Osteoblast (primary cell): ENCODE measurements at regions not wholly inside any gene's neighbourhood (a gene's known extent, or its start where the extent isn't known, plus 50 kb on each side); places are given as distances from the start of the nearest gene placed in this dataset.

Source experiments
- DNase-seq: peaks from one replicate; pipeline ENCODE4 v3.0.0; 2011; ENCODE audit warnings: low spot score, mixed read lengths; ENCODE audit not compliant: insufficient read length; ENCODE audit errors: missing footprints
- H2AFZ ChIP-seq: 2 replicates; pipeline ENCODE4 v1.6.0; 2011; ENCODE audit warnings: mild to moderate bottlenecking, low read length
- H3K27ac ChIP-seq: 2 replicates; pipeline ENCODE4 v1.5.1; 2011; ENCODE audit warnings: mild to moderate bottlenecking, low read depth, low read length, moderate library complexity
- H3K27me3 ChIP-seq: 2 replicates; pipeline ENCODE4 v1.6.0; 2012; ENCODE audit warnings: mild to moderate bottlenecking, control low read depth, inconsistent platforms, low read length, moderate library complexity; ENCODE audit not compliant: insufficient read depth
- H3K36me3 ChIP-seq: 2 replicates; pipeline ENCODE4 v1.5.1; 2011; ENCODE audit warnings: mild to moderate bottlenecking, low read length, control low read depth, moderate library complexity; ENCODE audit not compliant: insufficient read depth
- H3K4me1 ChIP-seq: 2 replicates; pipeline ENCODE4 v1.5.1; 2011; ENCODE audit warnings: mild to moderate bottlenecking, low read length, control low read depth, moderate library complexity; ENCODE audit not compliant: insufficient read depth
- H3K4me2 ChIP-seq: 2 replicates; pipeline ENCODE4 v1.6.0; 2011; ENCODE audit warnings: mild to moderate bottlenecking, low read length; ENCODE audit not compliant: insufficient read depth
- H3K4me3 ChIP-seq: fragments of 200-600 bp; sonication (generic); 3 replicates; pipeline ENCODE4 v1.5.1; 2012; ENCODE audit warnings: mild to moderate bottlenecking, low read length, inconsistent platforms; ENCODE audit not compliant: insufficient read depth
- H3K79me2 ChIP-seq: 2 replicates; pipeline ENCODE4 v1.6.0; 2012; ENCODE audit warnings: mild to moderate bottlenecking, low read length, control low read depth, inconsistent platforms; ENCODE audit not compliant: insufficient read depth
- H3K9me3 ChIP-seq: 2 replicates; pipeline ENCODE4 v1.5.1; 2011; ENCODE audit warnings: low read depth, low read length, control low read depth
- H4K20me1 ChIP-seq: 2 replicates; pipeline ENCODE4 v1.6.0; 2012; ENCODE audit warnings: mild to moderate bottlenecking, low read length, control low read depth; ENCODE audit not compliant: insufficient read depth
- TF ChIP-seq, protein P1 (sequence below): IDR thresholded peaks from 2 replicates; pipeline ENCODE4 v1.5.1; 2011; ENCODE audit warnings: mild to moderate bottlenecking, low read depth, low read length, moderate library complexity; ENCODE audit errors: extremely low read depth

GRCh38 chr6:159470397-159470796 lies 222.6 kb downstream of the SOD2 start:
- TF ChIP-seq, protein P1, sequence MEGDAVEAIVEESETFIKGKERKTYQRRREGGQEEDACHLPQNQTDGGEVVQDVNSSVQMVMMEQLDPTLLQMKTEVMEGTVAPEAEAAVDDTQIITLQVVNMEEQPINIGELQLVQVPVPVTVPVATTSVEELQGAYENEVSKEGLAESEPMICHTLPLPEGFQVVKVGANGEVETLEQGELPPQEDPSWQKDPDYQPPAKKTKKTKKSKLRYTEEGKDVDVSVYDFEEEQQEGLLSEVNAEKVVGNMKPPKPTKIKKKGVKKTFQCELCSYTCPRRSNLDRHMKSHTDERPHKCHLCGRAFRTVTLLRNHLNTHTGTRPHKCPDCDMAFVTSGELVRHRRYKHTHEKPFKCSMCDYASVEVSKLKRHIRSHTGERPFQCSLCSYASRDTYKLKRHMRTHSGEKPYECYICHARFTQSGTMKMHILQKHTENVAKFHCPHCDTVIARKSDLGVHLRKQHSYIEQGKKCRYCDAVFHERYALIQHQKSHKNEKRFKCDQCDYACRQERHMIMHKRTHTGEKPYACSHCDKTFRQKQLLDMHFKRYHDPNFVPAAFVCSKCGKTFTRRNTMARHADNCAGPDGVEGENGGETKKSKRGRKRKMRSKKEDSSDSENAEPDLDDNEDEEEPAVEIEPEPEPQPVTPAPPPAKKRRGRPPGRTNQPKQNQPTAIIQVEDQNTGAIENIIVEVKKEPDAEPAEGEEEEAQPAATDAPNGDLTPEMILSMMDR: no peak
- no peaks in the 10 kb centered on the region for H3K36me3 ChIP-seq

GRCh38 chr6:159469443-159469842 lies 223.6 kb downstream of the SOD2 start:
- DNase-seq: no peak
- no peak overlapping the region for H3K4me3 ChIP-seq
- peaks cover 10% of the 10 kb centered on the region for H3K4me1 ChIP-seq
- H3K27ac ChIP-seq: no peak overlapping the region
- no peaks in the 10 kb centered on the region for H3K36me3 ChIP-seq
- no peaks in the 10 kb centered on the region for H3K9me3 ChIP-seq
- no peaks in the 10 kb centered on the region for H3K27me3 ChIP-seq
- TF ChIP-seq, protein P1: no peak
- no peak overlapping the region for H3K4me2 ChIP-seq
- no peaks in the 10 kb centered on the region for H4K20me1 ChIP-seq
- H2AFZ ChIP-seq: no peak overlapping the region
- H3K79me2 ChIP-seq: no peaks in the 10 kb centered on the region

More at GRCh38 chr6:159470397-159470796, 222.6 kb downstream of the SOD2 start:
- Histone ChIP-seq H3K79me2 (no peaks in the 10 kb centered on the region), H4K20me1 (no peaks in the 10 kb centered on the region), H2AFZ (no peak overlapping the region), H3K4me1 (peaks cover 10% of the 10 kb centered on the region), H3K4me2 (no peak overlapping the region), H3K27ac (no peak overlapping the region), H3K27me3 (no peaks in the 10 kb centered on the region), H3K9me3 (no peaks in the 10 kb centered on the region), H3K4me3 (no peak overlapping the region)
- no peak for DNase-seq

- TF ChIP-seq, protein P1: no peak
- Histone ChIP-seq H3K9me3 (no peaks in the 10 kb centered on the region), H3K4me3 (no peak overlapping the region), H3K4me1 (peaks cover 10% of the 10 kb centered on the region), H3K27me3 (no peaks in the 10 kb centered on the region), H3K4me2 (no peak overlapping the region), H2AFZ (no peak overlapping the region), H3K36me3 (no peaks in the 10 kb centered on the region), H4K20me1 (no peaks in the 10 kb centered on the region), H3K27ac (no peak overlapping the region), H3K79me2 (no peaks in the 10 kb centered on the region)
- no peak for DNase-seq
Measured at GRCh38 chr6:159468994-159469393, 224.0 kb downstream of the SOD2 start.

- Histone ChIP-seq H3K9me3 (no peaks in the 10 kb centered on the region), H3K79me2 (no peaks in the 10 kb centered on the region), H3K27me3 (no peaks in the 10 kb centered on the region), H3K4me1 (peaks cover 10% of the 10 kb centered on the region), H4K20me1 (no peaks in the 10 kb centered on the region), H2AFZ (no peak overlapping the region), H3K4me3 (no peak overlapping the region), H3K27ac (no peak overlapping the region), H3K4me2 (no peak overlapping the region), H3K36me3 (no peaks in the 10 kb centered on the region)
- TF ChIP-seq, protein P1: no peak
- DNase-seq: peak; percentile 55
Measured at GRCh38 chr6:159467473-159468041, 225.5 kb downstream of the SOD2 start.
